Endothelial cell of umbilical vein (primary cell): ENCODE measurements at regions not wholly inside any gene's neighbourhood (a gene's known extent, or its start where the extent isn't known, plus 50 kb on each side); places are given as distances from the start of the nearest gene placed in this dataset.

Source experiments
- BruUV-seq: library from RNA; stranded (reverse); fragments of 400-500 nt; replicated peaks from 2 replicates; lab custom pipeline; 2021; lab: Mats Ljungman, UMichigan
- CTCF ChIA-PET: fragments of 300-600, 350-600 bp; sonication (Branson Sonifier 250); formaldehyde crosslinking; loops from one replicate; lab custom pipeline; 2021; ENCODE audit warnings: antibody characterized with exemption, inconsistent platforms; lab: Charles Lee
- POLR2A ChIA-PET: fragments of 300-600, 350-600 bp; sonication (Branson Sonifier 250); formaldehyde crosslinking; loops from one replicate; lab custom pipeline; 2021; ENCODE audit warnings: antibody characterized with exemption, inconsistent platforms; lab: Charles Lee
- DNase-seq: peaks from one replicate; pipeline ENCODE4 v3.0.0-alpha.2; 2011; ENCODE audit warnings: low read depth, low spot score
- FAIRE-seq: peaks from 2 replicates; lab custom pipeline; 2011; peaks lifted over from hg19 to GRCh38; lab: Jason Lieb, UNC
- H2AFZ ChIP-seq: 2 replicates; pipeline ENCODE4 v1.6.0; 2012; ENCODE audit warnings: low read depth, low read length, control low read depth, inconsistent platforms
- H3K27ac ChIP-seq: 2 replicates; pipeline ENCODE4 v1.5.1; 2011; ENCODE audit warnings: low read depth, mild to moderate bottlenecking, control low read depth, low read length, moderate library complexity; ENCODE audit not compliant: insufficient read depth
- H3K27me3 ChIP-seq, 2 experiments: 2 replicates each; pipeline versions ENCODE4 v1.6.0 to v1.6.1; 2011; ENCODE audit warnings: low read length in 2 of 2, mixed read lengths in 1 of 2; ENCODE audit not compliant: control insufficient read depth in 2 of 2, insufficient read depth in 2 of 2
- H3K36me3 ChIP-seq, 2 experiments: 2 replicates in 1 of 2; 3 replicates in 1 of 2; pipeline ENCODE4 v1.5.1; 2011; ENCODE audit warnings: low read length in 2 of 2, mild to moderate bottlenecking in 1 of 2, moderate library complexity in 1 of 2; ENCODE audit not compliant: control insufficient read depth in 2 of 2, insufficient read depth in 2 of 2; ENCODE audit errors: extremely low read depth in 1 of 2
- H3K4me1 ChIP-seq: 3 replicates; pipeline ENCODE4 v1.5.1; 2011; ENCODE audit warnings: mild to moderate bottlenecking, low read length; ENCODE audit not compliant: control insufficient read depth, insufficient read depth; ENCODE audit errors: extremely low read depth
- H3K4me2 ChIP-seq: 2 replicates; pipeline ENCODE4 v1.6.1; 2011; ENCODE audit warnings: low read length, control low read depth, mixed read lengths; ENCODE audit not compliant: insufficient read depth
- H3K4me3 ChIP-seq, 3 experiments: fragments of 200-600 bp in 1 of 3; sonication (generic), shearing (Covaris generic) in 1 of 3; replicated peaks in 1 of 3; 2 replicates each; pipeline ENCODE4 v1.5.1; 2011 to 2016; ENCODE audit warnings: control low read depth in 3 of 3, low read length in 3 of 3, mild to moderate bottlenecking in 2 of 3, inconsistent platforms in 1 of 3, low read depth in 1 of 3, moderate library complexity in 1 of 3; ENCODE audit not compliant: insufficient read depth in 1 of 3
- H3K79me2 ChIP-seq: 2 replicates; pipeline ENCODE4 v1.6.0; 2012; ENCODE audit warnings: low read length, inconsistent platforms; ENCODE audit not compliant: control insufficient read depth, insufficient read depth
- H3K9ac ChIP-seq: replicated peaks from 2 replicates; pipeline ENCODE3; 2011; ENCODE audit warnings: low read length, control low read depth; ENCODE audit not compliant: insufficient read depth; ENCODE audit errors: extremely low read depth
- H3K9me1 ChIP-seq: replicated peaks from 3 replicates; pipeline ENCODE4 v1.6.0; 2011; ENCODE audit warnings: mild to moderate bottlenecking, low read length; ENCODE audit not compliant: control insufficient read depth, insufficient read depth; ENCODE audit errors: extremely low read depth
- H3K9me3 ChIP-seq: replicated peaks from 2 replicates; pipeline ENCODE4 v1.5.1; 2012; ENCODE audit warnings: low read length, inconsistent platforms; ENCODE audit not compliant: control insufficient read depth, insufficient read depth
- H4K20me1 ChIP-seq: replicated peaks from 2 replicates; pipeline ENCODE3; 2011; ENCODE audit warnings: mild to moderate bottlenecking, low read length; ENCODE audit not compliant: control insufficient read depth, insufficient read depth; ENCODE audit errors: extremely low read depth
- CTCF ChIP-seq, 2 donors: IDR thresholded peaks; 1 replicate in 1 of 2; 2 replicates in 1 of 2; pipeline ENCODE4 v1.5.1; 2011; ENCODE audit warnings: low read length in 2 of 2, mild to moderate bottlenecking in 2 of 2, moderate library complexity in 2 of 2, control low read depth in 1 of 2, inconsistent platforms in 1 of 2, low read depth in 1 of 2; ENCODE audit not compliant: insufficient read depth in 1 of 2; ENCODE audit errors: extremely low read depth in 1 of 2
- EZH2 ChIP-seq: IDR thresholded peaks from 2 replicates; pipeline ENCODE4 v1.6.1; 2012; ENCODE audit warnings: borderline replicate concordance, low read depth, mild to moderate bottlenecking, moderate library complexity, low read length, inconsistent platforms; ENCODE audit not compliant: severe bottlenecking
- FOS ChIP-seq: IDR thresholded peaks from 2 replicates; pipeline ENCODE4 v1.6.1; 2011; ENCODE audit warnings: mild to moderate bottlenecking, low read length, moderate library complexity, borderline replicate concordance; ENCODE audit not compliant: insufficient read depth
- GATA2 ChIP-seq: IDR thresholded peaks from 2 replicates; pipeline ENCODE4 v1.7.0; 2011; ENCODE audit warnings: low read depth, mild to moderate bottlenecking, moderate library complexity, mixed read lengths, low read length; ENCODE audit not compliant: insufficient read length, insufficient read depth
- JUN ChIP-seq: IDR thresholded peaks from 2 replicates; pipeline ENCODE4 v1.6.1; 2011; ENCODE audit warnings: borderline replicate concordance, low read depth; ENCODE audit not compliant: insufficient read length, insufficient read depth
- MAX ChIP-seq: IDR thresholded peaks from 2 replicates; pipeline ENCODE4 v1.6.1; 2011; ENCODE audit not compliant: insufficient read depth, insufficient read length
- MYC ChIP-seq: IDR thresholded peaks from one replicate; pipeline ENCODE4 v1.6.1; 2011; ENCODE audit warnings: mild to moderate bottlenecking, low read depth, low read length
- POLR2A ChIP-seq: IDR thresholded peaks from 2 replicates; pipeline ENCODE4 v1.6.1; 2012; ENCODE audit warnings: low read depth, mild to moderate bottlenecking, control low read depth, low read length
- POLR2AphosphoS5 ChIP-seq: IDR thresholded peaks from 2 replicates; pipeline ENCODE4 v1.6.1; 2012; ENCODE audit warnings: low read depth, mild to moderate bottlenecking, control low read depth, low read length, moderate library complexity; ENCODE audit not compliant: insufficient read depth
- dilution Hi-C: fragments of 300-500 bp; cut with MboI; formaldehyde crosslinking; loops from one replicate; pipeline ENCODE4 v1.15.0; 2019; ENCODE audit warnings: low sequenced_read_pairs; ENCODE audit not compliant: extremely low pct_ligation_motif_present
- intact Hi-C: fragments of 100-400 bp; cut with micrococcal nuclease; formaldehyde crosslinking; loops from one replicate; pipeline ENCODE4 v1.10.0; 2022

GRCh38 chr1:47608296-47608875 lies 170.5 kb downstream of the FOXD2 start:
- Histone ChIP-seq H4K20me1 (no peaks in the 10 kb centered on the region), H3K36me3 (no peaks in the 10 kb centered on the region), H3K4me1 (no peaks in the 10 kb centered on the region), H3K27me3 (no peaks in the 10 kb centered on the region), H3K79me2 (no peaks in the 10 kb centered on the region), H3K4me3 (no peak overlapping the region), H3K9ac (no peak overlapping the region), H3K9me1 (no peaks in the 10 kb centered on the region), H3K27ac (no peak overlapping the region), H2AFZ (no peak overlapping the region), H3K9me3 (no peaks in the 10 kb centered on the region), H3K4me2 (no peak overlapping the region)
- ChIA-PET CTCF (no interaction called here), POLR2A (no interaction called here)
- intact Hi-C loops (no loop called here), dilution Hi-C loops (no loop called here)
- no peak for DNase-seq
- no TSS peak for BruUV-seq
- no peak for FAIRE-seq
- TF ChIP-seq GATA2: no peak
- TF ChIP-seq JUN: no peak
- no peak for TF ChIP-seq FOS
- TF ChIP-seq MYC: no peak
- TF ChIP-seq CTCF (IDR thresholded peaks at IDR 0.05; ENCODE audit: extremely low read depth in 1 of 2, insufficient read depth in 1 of 2, low read depth in 1 of 2, low read length in 2 of 2): no peak
- no peak for TF ChIP-seq POLR2AphosphoS5

DNA sequence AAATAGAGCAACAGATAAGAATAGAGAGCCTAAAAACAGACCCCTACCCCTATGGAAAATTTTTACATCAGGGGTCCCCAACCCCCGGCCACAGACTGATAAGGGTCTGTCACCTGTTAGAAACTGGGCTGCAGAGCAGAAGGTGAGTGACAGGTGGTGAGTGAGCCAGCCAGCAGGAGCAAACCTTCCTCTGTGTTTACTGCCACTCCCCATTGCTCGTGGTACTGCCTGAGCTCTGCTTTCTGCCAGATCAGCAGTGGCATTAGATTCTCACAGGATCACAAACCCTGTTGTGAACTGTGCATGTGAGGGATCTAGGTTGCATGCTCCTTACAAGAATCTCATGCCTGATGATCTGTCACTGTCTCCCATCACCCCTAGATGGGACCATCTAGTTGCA lies 174.1 kb downstream of the FOXD2 start:
- Histone ChIP-seq H3K27me3 (no peaks in the 10 kb centered on the region), H4K20me1 (no peaks in the 10 kb centered on the region), H3K4me3 (no peak overlapping the region), H3K27ac (no peak overlapping the region), H3K79me2 (no peaks in the 10 kb centered on the region), H3K4me1 (no peaks in the 10 kb centered on the region), H2AFZ (no peak overlapping the region), H3K9me3 (no peaks in the 10 kb centered on the region), H3K9ac (no peak overlapping the region), H3K9me1 (no peaks in the 10 kb centered on the region), H3K36me3 (no peaks in the 10 kb centered on the region), H3K4me2 (no peak overlapping the region)
- POLR2A ChIA-PET: no interaction called here
- DNase-seq (no peak), FAIRE-seq (no peak)
- TF ChIP-seq MAX (no peak), JUN (no peak), FOS (no peak), CTCF (IDR thresholded peaks at IDR 0.05; ENCODE audit: extremely low read depth in 1 of 2, insufficient read depth in 1 of 2, low read depth in 1 of 2, low read length in 2 of 2) (no peak), GATA2 (no peak), MYC (no peak), EZH2 (no peak), POLR2AphosphoS5 (no peak), POLR2A (no peak)
- intact Hi-C loops: no loop called here
- dilution Hi-C loops: no loop called here
- CTCF ChIA-PET: no interaction called here
- BruUV-seq: no TSS peak
